SK-N-SH treated with all-trans-retinoic acid at 6 μM for 48 hours (cell line): ENCODE measurements at regions not wholly inside any gene's neighbourhood (a gene's known extent, or its start where the extent isn't known, plus 50 kb on each side); places are given as distances from the start of the nearest gene placed in this dataset.

ENCODE experiments used
- CSRNP3 ChIP-seq: fragments of 250-450 bp; sonication (Bioruptor Pico); IDR thresholded peaks from 2 replicates; pipeline ENCODE4 v1.5.1; 2021; ENCODE audit warnings: mild to moderate bottlenecking, moderate library complexity
- GLIS3 ChIP-seq: fragments of 250-450 bp; sonication (Bioruptor Pico); IDR thresholded peaks from 2 replicates; pipeline ENCODE4 v1.5.0; 2020; ENCODE audit warnings: mild to moderate bottlenecking, moderate library complexity
- ISL1 ChIP-seq: fragments of 250-450 bp; sonication (Bioruptor Pico); IDR thresholded peaks from 2 replicates; pipeline ENCODE4 v2.1.2; 2022; ENCODE audit warnings: mild to moderate bottlenecking, moderate library complexity
- SNAI2 ChIP-seq: fragments of 250-450 bp; sonication (Bioruptor Pico); IDR thresholded peaks from 2 replicates; pipeline ENCODE4 v1.5.0; 2020; ENCODE audit warnings: mild to moderate bottlenecking, moderate library complexity
- TCF4 ChIP-seq: fragments of 250-450 bp; sonication (Bioruptor Pico); IDR thresholded peaks from 2 replicates; pipeline ENCODE4 v1.8.0; 2021; ENCODE audit warnings: mild to moderate bottlenecking, moderate library complexity, borderline replicate concordance
- ZFP3 ChIP-seq: fragments of 250-450 bp; sonication (Bioruptor Pico); IDR thresholded peaks from 2 replicates; pipeline ENCODE4 v1.5.0; 2020; ENCODE audit warnings: mild to moderate bottlenecking, moderate library complexity
- ZNF565 ChIP-seq: fragments of 450-650 bp; formaldehyde crosslinking; conservative IDR thresholded peaks from 2 replicates; pipeline ENCODE4 v1.5.0; 2020; ENCODE audit warnings: low read depth, mild to moderate bottlenecking, moderate library complexity

GRCh38 chrX:109920868-109921267 lies 82.0 kb upstream of the TMEM164 start:
- TF ChIP-seq ZNF565 (CRISPR knock-in tag): no peak
- TF ChIP-seq CSRNP3 (CRISPR knock-in tag): no peak
- no peak for TF ChIP-seq SNAI2 (CRISPR knock-in tag)
- no peak for TF ChIP-seq GLIS3 (CRISPR knock-in tag)
- TF ChIP-seq TCF4 (CRISPR knock-in tag): no peak
- no peak for TF ChIP-seq ISL1 (CRISPR knock-in tag)
- TF ChIP-seq ZFP3 (CRISPR knock-in tag): no peak
